ENCODE measurements at regions not wholly inside any gene's neighbourhood (a gene's known extent, or its start where the extent isn't known, plus 50 kb on each side); places are given as distances from the start of the nearest gene placed in this dataset.
"Not testable (repeated sequence)": the region's sequence is repeated elsewhere in the genome, so short reads cannot be mapped to it uniquely, and the experiment has no call there.

DNA sequence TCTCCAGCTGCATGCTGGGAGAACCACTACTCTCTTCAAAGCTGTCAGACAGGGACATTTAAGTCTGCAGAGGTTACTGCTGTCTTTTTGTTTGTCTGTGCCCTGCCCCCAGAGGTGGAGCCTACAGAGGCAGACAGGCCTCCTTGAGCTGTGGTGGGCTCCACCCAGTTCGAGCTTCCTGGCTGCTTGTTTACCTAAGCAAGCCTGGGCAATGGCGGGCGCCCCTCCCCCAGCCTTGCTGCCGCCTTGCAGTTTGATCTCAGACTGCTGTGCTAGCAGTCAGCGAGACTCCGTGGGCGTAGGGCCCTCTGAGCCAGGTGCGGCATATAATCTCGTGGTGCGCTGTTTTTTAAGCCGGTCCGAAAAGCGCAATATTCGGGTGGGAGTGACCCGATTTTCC is 215.0 kb downstream of the STIM2 start:
- not testable (repeated sequence) for H3K9ac ChIP-seq (ENCODE audit: low read depth in 1 of 2, low read length in 2 of 2); H3K27me3 ChIP-seq (ENCODE audit: control insufficient read depth in 2 of 2, insufficient read depth in 2 of 2, low read length in 2 of 2); H3K4me3 ChIP-seq (ENCODE audit: low read length in 2 of 2); H3K9me3 ChIP-seq (ENCODE audit: control insufficient read depth in 2 of 2, low read length in 2 of 2); H3K4me1 ChIP-seq (ENCODE audit: control insufficient read depth in 2 of 2, insufficient read depth in 2 of 2, low read length in 2 of 2); H3K36me3 ChIP-seq (ENCODE audit: control insufficient read depth in 2 of 2, insufficient read depth in 2 of 2, low read length in 2 of 2); H3K27ac ChIP-seq (ENCODE audit: low read depth in 2 of 2, low read length in 2 of 2)

DNA sequence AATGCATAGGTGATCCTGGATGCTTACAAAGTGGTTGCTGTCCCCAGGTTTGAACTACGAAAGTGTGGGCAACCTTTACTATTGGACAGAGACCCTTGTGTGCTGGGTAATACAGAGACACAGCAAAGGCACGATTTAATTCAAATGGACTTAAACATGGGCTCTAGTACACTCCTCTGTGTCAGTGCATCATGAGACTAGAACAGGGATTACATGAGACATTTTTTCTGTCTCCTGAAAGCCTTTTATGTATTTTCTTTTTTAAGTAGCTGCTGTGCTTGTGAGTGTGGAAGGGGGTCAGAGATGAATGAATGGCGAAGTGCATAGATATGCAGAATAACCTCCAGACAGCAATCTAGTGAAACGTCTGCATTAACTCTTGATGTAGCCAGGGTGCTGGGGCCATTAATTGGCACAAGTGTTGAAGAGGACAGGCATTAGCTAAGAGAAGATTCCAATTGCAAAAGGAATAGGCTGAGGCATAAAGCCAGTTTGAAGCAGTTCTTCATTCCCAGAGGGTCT is 218.4 kb downstream of the STIM2 start:
- Histone ChIP-seq H3K4me1 (ENCODE audit: control insufficient read depth in 2 of 2, insufficient read depth in 2 of 2, low read length in 2 of 2) (no peaks in the 10 kb centered on the region), H3K36me3 (ENCODE audit: control insufficient read depth in 2 of 2, insufficient read depth in 2 of 2, low read length in 2 of 2) (no peaks in the 10 kb centered on the region), H3K9ac (ENCODE audit: low read depth in 1 of 2, low read length in 2 of 2) (no peak overlapping the region), H3K27me3 (ENCODE audit: control insufficient read depth in 2 of 2, insufficient read depth in 2 of 2, low read length in 2 of 2) (peaks cover 0 to 3% of the 10 kb centered on the region in 2 donors), H3K4me3 (ENCODE audit: low read length in 2 of 2) (no peak overlapping the region), H3K9me3 (ENCODE audit: control insufficient read depth in 2 of 2, low read length in 2 of 2) (no peaks in the 10 kb centered on the region), H3K27ac (ENCODE audit: low read depth in 2 of 2, low read length in 2 of 2) (no peak overlapping the region)

DNA sequence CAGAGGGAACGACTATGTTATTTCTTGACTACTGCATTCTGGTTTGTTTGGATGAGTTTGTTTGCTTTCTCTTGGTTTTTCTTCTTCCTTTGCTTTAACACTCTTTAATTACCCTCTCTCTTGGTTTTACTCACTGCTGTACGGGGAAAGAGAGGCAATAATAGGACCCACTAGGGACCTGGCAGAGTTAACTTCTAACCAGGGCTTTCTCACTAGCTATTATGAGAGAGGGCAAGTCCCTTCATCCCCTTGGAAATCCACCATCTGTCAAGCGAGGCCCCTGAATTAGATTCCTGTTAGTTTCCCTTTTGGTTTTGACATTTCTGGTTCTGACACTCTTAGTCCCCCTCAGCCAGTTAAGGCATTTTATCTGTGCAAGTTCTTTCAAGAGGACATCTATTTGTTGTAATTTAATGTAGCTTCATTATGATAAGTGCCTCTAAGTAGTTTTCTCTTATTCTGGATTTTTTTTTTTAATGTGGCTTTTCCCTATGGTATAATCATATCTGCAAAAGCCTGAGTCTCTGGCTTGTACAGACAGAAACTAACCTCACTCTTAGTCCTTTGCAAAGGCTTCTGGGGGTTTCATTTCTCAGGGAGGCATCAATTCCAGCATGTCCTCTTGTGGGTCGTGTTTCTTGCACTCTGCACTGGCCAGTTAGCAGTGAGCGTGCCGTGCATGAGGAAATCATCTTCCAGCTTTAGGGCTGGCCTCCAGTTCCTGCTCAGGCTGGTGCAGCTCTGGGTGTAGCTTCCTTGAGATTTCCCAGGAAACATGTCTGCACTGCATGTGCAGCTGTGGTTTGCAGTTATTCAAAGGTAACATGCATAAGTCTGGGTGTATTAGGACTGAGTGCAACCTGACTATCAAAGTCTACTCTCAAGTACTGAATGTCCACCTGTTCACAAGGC is 221.3 kb downstream of the STIM2 start:
- no peaks in the 10 kb centered on the region for H3K36me3 ChIP-seq (ENCODE audit: control insufficient read depth in 2 of 2, insufficient read depth in 2 of 2, low read length in 2 of 2)
- no peak overlapping the region for H3K27ac ChIP-seq (ENCODE audit: low read depth in 2 of 2, low read length in 2 of 2)
- H3K4me3 ChIP-seq (ENCODE audit: low read length in 2 of 2): no peak overlapping the region
- peaks cover 9 to 20% of the 10 kb centered on the region in 2 donors for H3K27me3 ChIP-seq (ENCODE audit: control insufficient read depth in 2 of 2, insufficient read depth in 2 of 2, low read length in 2 of 2)
- H3K9me3 ChIP-seq (ENCODE audit: control insufficient read depth in 2 of 2, low read length in 2 of 2): no peaks in the 10 kb centered on the region
- H3K4me1 ChIP-seq (ENCODE audit: control insufficient read depth in 2 of 2, insufficient read depth in 2 of 2, low read length in 2 of 2): no peaks in the 10 kb centered on the region
- H3K9ac ChIP-seq (ENCODE audit: low read depth in 1 of 2, low read length in 2 of 2): no peak overlapping the region

DNA sequence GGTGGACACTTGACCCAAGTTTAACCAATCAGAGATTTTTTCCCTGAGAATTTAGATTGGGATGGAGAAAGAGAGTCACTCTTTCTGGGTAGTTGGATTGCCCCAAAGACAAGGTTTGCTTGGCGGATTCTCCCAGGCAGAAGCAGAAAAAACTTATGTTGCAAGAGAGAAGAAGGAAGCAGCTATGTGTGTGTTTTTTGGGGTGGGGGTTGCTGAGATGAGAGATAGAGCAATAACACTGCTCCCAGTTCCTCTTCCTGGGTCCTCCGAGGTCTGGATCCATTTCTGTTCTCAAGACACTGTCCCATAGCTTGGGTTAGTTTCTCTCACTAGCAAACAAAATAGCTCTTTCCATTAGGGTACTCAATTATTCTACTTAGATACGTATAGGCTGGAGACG is 222.1 kb downstream of the STIM2 start:
- H3K4me1 ChIP-seq (ENCODE audit: control insufficient read depth in 2 of 2, insufficient read depth in 2 of 2, low read length in 2 of 2): no peaks in the 10 kb centered on the region
- H3K9me3 ChIP-seq (ENCODE audit: control insufficient read depth in 2 of 2, low read length in 2 of 2): no peaks in the 10 kb centered on the region
- H3K36me3 ChIP-seq (ENCODE audit: control insufficient read depth in 2 of 2, insufficient read depth in 2 of 2, low read length in 2 of 2): no peaks in the 10 kb centered on the region
- peaks cover 9 to 20% of the 10 kb centered on the region in 2 donors for H3K27me3 ChIP-seq (ENCODE audit: control insufficient read depth in 2 of 2, insufficient read depth in 2 of 2, low read length in 2 of 2)
- H3K9ac ChIP-seq (ENCODE audit: low read depth in 1 of 2, low read length in 2 of 2): no peak overlapping the region
- no peak overlapping the region for H3K27ac ChIP-seq (ENCODE audit: low read depth in 2 of 2, low read length in 2 of 2)
- H3K4me3 ChIP-seq (ENCODE audit: low read length in 2 of 2): no peak overlapping the region

DNA sequence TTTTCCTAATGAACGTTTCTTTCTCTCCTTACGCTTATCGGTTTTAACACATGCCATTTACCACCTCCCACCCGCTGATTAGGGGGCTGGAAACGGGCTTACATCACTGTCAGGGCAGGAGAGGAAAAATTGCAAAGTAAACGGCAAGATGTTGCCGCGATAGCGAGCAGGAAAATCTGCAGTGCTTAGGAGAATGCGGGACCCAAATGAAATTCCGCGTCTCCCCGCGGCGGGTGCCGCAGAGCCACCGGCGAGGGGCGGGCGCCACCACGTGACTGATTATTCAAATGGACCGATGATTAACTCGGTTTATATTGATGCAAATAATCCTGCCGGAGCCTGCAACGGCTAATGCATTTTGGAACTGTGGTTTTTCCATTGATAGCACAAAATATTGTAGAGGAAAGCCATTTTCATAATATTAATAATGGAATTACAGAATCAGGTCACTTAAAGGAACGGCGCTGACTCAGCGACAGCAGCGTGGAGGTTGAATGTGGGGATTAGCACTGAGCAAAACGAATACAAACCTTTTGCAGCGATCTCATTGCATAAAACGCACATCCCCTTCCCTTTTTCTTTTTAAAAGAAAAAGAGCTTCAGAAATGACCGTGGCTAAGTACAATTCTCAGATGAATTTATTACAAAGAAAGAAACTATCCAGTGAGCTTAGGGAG is 224.2 kb downstream of the STIM2 start:
- Histone ChIP-seq H3K27me3 (ENCODE audit: control insufficient read depth in 2 of 2, insufficient read depth in 2 of 2, low read length in 2 of 2) (peaks cover 11 to 20% of the 10 kb centered on the region in 2 donors), H3K36me3 (ENCODE audit: control insufficient read depth in 2 of 2, insufficient read depth in 2 of 2, low read length in 2 of 2) (no peaks in the 10 kb centered on the region), H3K9ac (ENCODE audit: low read depth in 1 of 2, low read length in 2 of 2) (no peak overlapping the region), H3K4me1 (ENCODE audit: control insufficient read depth in 2 of 2, insufficient read depth in 2 of 2, low read length in 2 of 2) (no peaks in the 10 kb centered on the region), H3K4me3 (ENCODE audit: low read length in 2 of 2) (peak overlapping the region; percentile 2 to 29), H3K27ac (ENCODE audit: low read depth in 2 of 2, low read length in 2 of 2) (no peak overlapping the region), H3K9me3 (ENCODE audit: control insufficient read depth in 2 of 2, low read length in 2 of 2) (no peaks in the 10 kb centered on the region)

DNA sequence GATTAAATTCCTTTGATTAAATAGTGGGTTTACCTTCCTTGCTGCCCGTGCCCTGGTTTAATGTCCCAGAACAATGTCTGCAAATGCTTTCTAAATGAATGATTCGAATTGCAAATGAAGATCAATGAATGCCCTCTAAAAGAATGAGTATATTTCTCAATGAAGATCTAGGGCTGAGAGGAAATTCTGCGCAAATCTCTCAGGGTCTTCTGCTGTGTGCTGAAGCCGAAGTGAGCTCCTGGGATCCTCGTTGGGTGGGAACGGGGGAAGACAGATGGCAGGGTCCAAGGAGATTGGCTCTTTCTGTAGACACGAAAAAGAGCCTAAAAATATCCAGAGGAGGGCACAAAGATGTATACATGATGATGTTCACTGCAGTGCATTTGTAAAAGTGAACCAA is 224.8 kb downstream of the STIM2 start:
- Histone ChIP-seq H3K27ac (ENCODE audit: low read depth in 2 of 2, low read length in 2 of 2) (no peak overlapping the region), H3K36me3 (ENCODE audit: control insufficient read depth in 2 of 2, insufficient read depth in 2 of 2, low read length in 2 of 2) (no peaks in the 10 kb centered on the region), H3K4me3 (ENCODE audit: low read length in 2 of 2) (no peak overlapping the region), H3K27me3 (ENCODE audit: control insufficient read depth in 2 of 2, insufficient read depth in 2 of 2, low read length in 2 of 2) (peaks cover 13 to 20% of the 10 kb centered on the region in 2 donors), H3K9me3 (ENCODE audit: control insufficient read depth in 2 of 2, low read length in 2 of 2) (no peaks in the 10 kb centered on the region), H3K4me1 (ENCODE audit: control insufficient read depth in 2 of 2, insufficient read depth in 2 of 2, low read length in 2 of 2) (no peaks in the 10 kb centered on the region), H3K9ac (ENCODE audit: low read depth in 1 of 2, low read length in 2 of 2) (no peak overlapping the region)

DNA sequence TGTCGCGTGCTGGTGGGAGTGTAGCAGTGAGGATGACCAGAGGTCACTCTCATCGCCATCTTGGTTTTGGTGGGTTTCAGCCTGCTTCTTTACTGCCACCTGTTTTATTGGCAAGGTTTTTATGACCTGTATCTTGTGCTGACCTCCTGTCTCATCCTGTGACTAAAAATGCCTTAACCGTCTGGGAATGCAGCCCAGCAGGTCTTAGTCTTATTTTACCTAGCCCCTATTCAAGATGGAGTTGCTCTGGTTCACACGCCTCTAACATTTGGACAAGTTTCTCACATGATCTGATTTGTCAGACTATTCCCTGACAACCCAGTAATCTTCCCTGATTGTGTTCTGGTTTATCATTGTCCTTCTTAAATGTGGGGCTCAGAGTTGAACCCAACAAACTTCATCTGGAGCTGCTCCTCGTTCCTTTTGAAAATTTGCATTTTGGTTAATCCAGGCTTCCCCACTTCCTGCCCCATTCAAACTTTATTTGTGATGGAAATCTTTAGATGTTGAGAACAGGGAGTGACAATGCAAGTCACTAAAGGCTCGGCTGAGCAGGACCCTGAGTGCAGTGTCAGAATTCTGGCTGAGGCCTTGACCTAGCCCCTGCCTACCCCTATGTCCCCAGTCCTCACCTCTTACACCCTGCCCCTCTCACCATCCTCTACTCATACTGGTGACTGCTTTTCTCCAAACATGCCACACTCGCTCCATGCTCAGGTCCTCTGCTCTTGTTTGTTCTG is 226.8 kb downstream of the STIM2 start:
- peaks cover 13 to 20% of the 10 kb centered on the region in 2 donors for H3K27me3 ChIP-seq (ENCODE audit: control insufficient read depth in 2 of 2, insufficient read depth in 2 of 2, low read length in 2 of 2)
- no peak overlapping the region for H3K4me3 ChIP-seq (ENCODE audit: low read length in 2 of 2)
- no peaks in the 10 kb centered on the region for H3K36me3 ChIP-seq (ENCODE audit: control insufficient read depth in 2 of 2, insufficient read depth in 2 of 2, low read length in 2 of 2)
- H3K27ac ChIP-seq (ENCODE audit: low read depth in 2 of 2, low read length in 2 of 2): no peak overlapping the region
- no peak overlapping the region for H3K9ac ChIP-seq (ENCODE audit: low read depth in 1 of 2, low read length in 2 of 2)
- H3K9me3 ChIP-seq (ENCODE audit: control insufficient read depth in 2 of 2, low read length in 2 of 2): no peaks in the 10 kb centered on the region
- H3K4me1 ChIP-seq (ENCODE audit: control insufficient read depth in 2 of 2, insufficient read depth in 2 of 2, low read length in 2 of 2): no peaks in the 10 kb centered on the region

DNA sequence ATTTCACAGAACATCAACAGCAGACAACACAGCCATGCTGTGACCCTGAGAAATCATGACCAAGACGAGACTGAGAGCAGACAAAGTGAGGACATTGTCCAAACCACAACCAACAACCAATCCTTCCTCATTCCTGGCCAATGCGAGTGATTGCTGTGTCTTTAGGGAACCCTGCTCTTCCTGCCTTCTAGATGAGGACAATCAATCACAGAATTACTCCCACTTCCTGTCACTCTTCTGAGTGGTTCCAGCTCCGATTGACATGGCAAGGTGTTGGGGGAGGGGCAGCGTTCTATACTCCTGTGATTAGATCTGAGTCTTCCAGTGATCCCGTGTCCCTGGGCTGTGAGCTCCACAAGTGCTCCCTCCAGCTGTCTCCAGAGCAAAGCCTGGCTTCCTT is 227.8 kb downstream of the STIM2 start:
- no peak overlapping the region for H3K9ac ChIP-seq (ENCODE audit: low read depth in 1 of 2, low read length in 2 of 2)
- no peaks in the 10 kb centered on the region for H3K4me1 ChIP-seq (ENCODE audit: control insufficient read depth in 2 of 2, insufficient read depth in 2 of 2, low read length in 2 of 2)
- H3K36me3 ChIP-seq (ENCODE audit: control insufficient read depth in 2 of 2, insufficient read depth in 2 of 2, low read length in 2 of 2): no peaks in the 10 kb centered on the region
- H3K27ac ChIP-seq (ENCODE audit: low read depth in 2 of 2, low read length in 2 of 2): no peak overlapping the region
- H3K4me3 ChIP-seq (ENCODE audit: low read length in 2 of 2): no peak overlapping the region
- H3K27me3 ChIP-seq (ENCODE audit: control insufficient read depth in 2 of 2, insufficient read depth in 2 of 2, low read length in 2 of 2): peaks cover 13 to 20% of the 10 kb centered on the region in 2 donors
- no peaks in the 10 kb centered on the region for H3K9me3 ChIP-seq (ENCODE audit: control insufficient read depth in 2 of 2, low read length in 2 of 2)

DNA sequence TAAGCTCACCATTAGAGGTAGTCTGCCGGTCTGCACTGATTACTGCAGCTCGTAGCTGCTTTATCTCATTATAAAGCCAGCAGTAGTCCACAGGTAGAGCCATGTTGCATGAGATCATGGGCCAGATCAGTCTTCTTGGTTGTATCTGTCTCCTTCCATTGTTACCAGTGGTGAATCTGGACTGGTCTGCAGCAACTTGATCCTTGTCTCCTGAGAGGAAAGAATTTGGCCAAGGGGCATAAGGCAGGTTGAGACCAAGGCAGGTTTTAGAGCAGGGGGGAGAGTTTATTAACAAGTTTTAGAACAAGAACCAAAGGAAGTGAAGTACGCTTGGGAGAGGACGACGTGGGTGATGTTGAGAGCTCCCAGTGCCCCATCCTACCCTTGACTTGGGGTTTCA is 228.5 kb downstream of the STIM2 start:
- Histone ChIP-seq H3K27ac (ENCODE audit: low read depth in 2 of 2, low read length in 2 of 2) (no peak overlapping the region), H3K9ac (ENCODE audit: low read depth in 1 of 2, low read length in 2 of 2) (no peak overlapping the region), H3K9me3 (ENCODE audit: control insufficient read depth in 2 of 2, low read length in 2 of 2) (no peaks in the 10 kb centered on the region), H3K27me3 (ENCODE audit: control insufficient read depth in 2 of 2, insufficient read depth in 2 of 2, low read length in 2 of 2) (peaks cover 13 to 15% of the 10 kb centered on the region in 2 donors), H3K36me3 (ENCODE audit: control insufficient read depth in 2 of 2, insufficient read depth in 2 of 2, low read length in 2 of 2) (no peaks in the 10 kb centered on the region), H3K4me1 (ENCODE audit: control insufficient read depth in 2 of 2, insufficient read depth in 2 of 2, low read length in 2 of 2) (no peaks in the 10 kb centered on the region), H3K4me3 (ENCODE audit: low read length in 2 of 2) (no peak overlapping the region)

DNA sequence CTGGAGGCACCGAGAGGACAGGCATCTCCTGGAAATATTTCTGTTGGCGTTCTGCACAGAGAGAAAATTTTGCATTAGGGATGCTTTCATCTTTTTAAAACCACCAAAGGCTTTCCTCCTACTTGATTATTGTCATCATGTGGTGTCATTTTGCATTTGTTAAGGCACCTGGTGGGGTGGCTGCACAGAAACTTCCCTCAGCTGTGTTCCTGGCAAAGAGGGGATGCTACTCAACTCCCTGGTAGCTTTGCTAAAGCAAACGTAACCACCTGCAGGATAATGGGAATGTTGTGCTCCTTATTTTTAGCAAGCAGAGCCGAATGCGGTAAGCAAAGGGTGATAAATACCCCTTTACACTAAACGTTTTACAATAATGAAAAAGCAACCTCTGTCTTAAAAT is 229.8 kb downstream of the STIM2 start:
- Histone ChIP-seq H3K4me3 (ENCODE audit: low read length in 2 of 2) (no peak overlapping the region), H3K36me3 (ENCODE audit: control insufficient read depth in 2 of 2, insufficient read depth in 2 of 2, low read length in 2 of 2) (no peaks in the 10 kb centered on the region), H3K9me3 (ENCODE audit: control insufficient read depth in 2 of 2, low read length in 2 of 2) (no peaks in the 10 kb centered on the region), H3K4me1 (ENCODE audit: control insufficient read depth in 2 of 2, insufficient read depth in 2 of 2, low read length in 2 of 2) (no peaks in the 10 kb centered on the region), H3K27me3 (ENCODE audit: control insufficient read depth in 2 of 2, insufficient read depth in 2 of 2, low read length in 2 of 2) (peaks cover 6 to 8% of the 10 kb centered on the region in 2 donors), H3K9ac (ENCODE audit: low read depth in 1 of 2, low read length in 2 of 2) (no peak overlapping the region), H3K27ac (ENCODE audit: low read depth in 2 of 2, low read length in 2 of 2) (no peak overlapping the region)

Measured in mucosa of rectum (tissue), 2 donors.